T-helper 2 cell treated with Interferon-gamma antibody and Interleukin-4, amounts not matched to agents 5 μg/mL and 100 μg/mL, for 36 hours (primary cell): ENCODE measurements at regions not wholly inside any gene's neighbourhood (a gene's known extent, or its start where the extent isn't known, plus 50 kb on each side); places are given as distances from the start of the nearest gene placed in this dataset.

Source experiments
- DNase-seq: peaks from one replicate; pipeline ENCODE4 v3.0.0; 2021; ENCODE audit warnings: low spot score
- H3K27ac Mint-ChIP-seq: one replicate; pipeline ENCODE4 v1.8.0; 2021; ENCODE audit warnings: mild to moderate bottlenecking, mixed read lengths
- H3K27me3 Mint-ChIP-seq: one replicate; pipeline ENCODE4 v1.8.0; 2021; ENCODE audit warnings: low read depth, mixed read lengths
- H3K36me3 Mint-ChIP-seq: one replicate; pipeline ENCODE4 v1.8.0; 2021; ENCODE audit warnings: low read depth, mixed read lengths
- H3K4me1 Mint-ChIP-seq: one replicate; pipeline ENCODE4 v1.8.0; 2021; ENCODE audit warnings: low read depth, mixed read lengths
- H3K4me3 Mint-ChIP-seq: one replicate; pipeline ENCODE4 v1.8.0; 2022; ENCODE audit warnings: mild to moderate bottlenecking, moderate library complexity, mixed read lengths
- H3K9me3 Mint-ChIP-seq: one replicate; pipeline ENCODE4 v1.8.0; 2021; ENCODE audit warnings: mixed read lengths

- H3K4me1 Mint-ChIP-seq, result no peaks in the 10 kb centered on the region
Observed at GRCh38 chr10:123509338-123509737, 156.8 kb upstream of the GPR26 start.

GRCh38 chr10:123512901-123513775 lies 153.0 kb upstream of the GPR26 start:
- H3K27ac Mint-ChIP-seq, result no peak overlapping the region
- no peak for DNase-seq
- no peaks in the 10 kb centered on the region for H3K9me3 Mint-ChIP-seq
- H3K36me3 Mint-ChIP-seq, result no peaks in the 10 kb centered on the region
- H3K27me3 Mint-ChIP-seq, result no peaks in the 10 kb centered on the region
- H3K4me1 Mint-ChIP-seq, result no peaks in the 10 kb centered on the region
- H3K4me3 Mint-ChIP-seq, result no peak overlapping the region

More at GRCh38 chr10:123509338-123509737, 156.8 kb upstream of the GPR26 start:
- DNase-seq, result no peak
- H3K9me3 Mint-ChIP-seq, result no peaks in the 10 kb centered on the region
- H3K36me3 Mint-ChIP-seq, result no peaks in the 10 kb centered on the region
- no peak overlapping the region for H3K27ac Mint-ChIP-seq
- no peaks in the 10 kb centered on the region for H3K27me3 Mint-ChIP-seq
- H3K4me3 Mint-ChIP-seq, result no peak overlapping the region

DNA sequence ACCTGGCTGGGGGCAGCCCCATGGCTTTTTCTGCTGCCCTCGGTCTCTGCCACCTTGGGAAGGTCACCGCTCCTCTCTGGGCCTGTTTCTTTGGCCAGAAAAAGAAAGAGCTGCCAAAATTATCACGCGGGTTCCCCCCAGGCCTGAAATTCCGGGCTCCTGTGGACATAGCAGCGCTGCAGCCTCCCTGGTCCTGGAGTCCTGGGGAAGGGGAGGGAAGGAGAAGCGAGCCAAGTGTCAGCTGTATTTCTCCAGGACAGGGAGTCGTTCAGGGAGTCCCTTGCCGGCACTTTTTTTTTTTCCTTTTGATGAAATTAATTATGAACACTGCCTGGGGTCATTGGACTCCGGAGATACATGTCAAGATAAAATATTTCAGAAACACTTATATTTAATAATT lies 152.3 kb upstream of the GPR26 start:
- no peaks in the 10 kb centered on the region for H3K36me3 Mint-ChIP-seq
- no peaks in the 10 kb centered on the region for H3K9me3 Mint-ChIP-seq
- DNase-seq, result no peak
- no peak overlapping the region for H3K27ac Mint-ChIP-seq
- no peaks in the 10 kb centered on the region for H3K27me3 Mint-ChIP-seq
- H3K4me3 Mint-ChIP-seq, result no peak overlapping the region
- no peaks in the 10 kb centered on the region for H3K4me1 Mint-ChIP-seq

GRCh38 chr10:123514996-123515395 lies 151.2 kb upstream of the GPR26 start:
- no peaks in the 10 kb centered on the region for H3K27me3 Mint-ChIP-seq
- no peak for DNase-seq
- no peaks in the 10 kb centered on the region for H3K36me3 Mint-ChIP-seq
- no peaks in the 10 kb centered on the region for H3K4me1 Mint-ChIP-seq
- no peak overlapping the region for H3K27ac Mint-ChIP-seq
- no peak overlapping the region for H3K4me3 Mint-ChIP-seq
- no peaks in the 10 kb centered on the region for H3K9me3 Mint-ChIP-seq

- no peak for DNase-seq
- Mint-ChIP-seq H3K27ac (no peak overlapping the region), H3K4me1 (no peaks in the 10 kb centered on the region), H3K4me3 (no peak overlapping the region), H3K36me3 (no peaks in the 10 kb centered on the region), H3K9me3 (no peaks in the 10 kb centered on the region), H3K27me3 (no peaks in the 10 kb centered on the region)
Observed at GRCh38 chr10:123515661-123516060, 150.5 kb upstream of the GPR26 start.

GRCh38 chr10:123516291-123516690 lies 149.9 kb upstream of the GPR26 start:
- no peak for DNase-seq
- Mint-ChIP-seq H3K27me3 (no peaks in the 10 kb centered on the region), H3K9me3 (no peaks in the 10 kb centered on the region), H3K36me3 (no peaks in the 10 kb centered on the region), H3K4me1 (no peaks in the 10 kb centered on the region), H3K4me3 (no peak overlapping the region), H3K27ac (no peak overlapping the region)

- Mint-ChIP-seq H3K27me3 (no peaks in the 10 kb centered on the region), H3K36me3 (no peaks in the 10 kb centered on the region), H3K4me1 (no peaks in the 10 kb centered on the region), H3K27ac (no peak overlapping the region), H3K4me3 (no peak overlapping the region), H3K9me3 (no peaks in the 10 kb centered on the region)
- no peak for DNase-seq
Observed at GRCh38 chr10:123517426-123517825, 148.7 kb upstream of the GPR26 start.

GRCh38 chr10:123517901-123518300 lies 148.3 kb upstream of the GPR26 start:
- Mint-ChIP-seq H3K27ac (no peak overlapping the region), H3K4me1 (no peaks in the 10 kb centered on the region)
- no peak for DNase-seq

DNA sequence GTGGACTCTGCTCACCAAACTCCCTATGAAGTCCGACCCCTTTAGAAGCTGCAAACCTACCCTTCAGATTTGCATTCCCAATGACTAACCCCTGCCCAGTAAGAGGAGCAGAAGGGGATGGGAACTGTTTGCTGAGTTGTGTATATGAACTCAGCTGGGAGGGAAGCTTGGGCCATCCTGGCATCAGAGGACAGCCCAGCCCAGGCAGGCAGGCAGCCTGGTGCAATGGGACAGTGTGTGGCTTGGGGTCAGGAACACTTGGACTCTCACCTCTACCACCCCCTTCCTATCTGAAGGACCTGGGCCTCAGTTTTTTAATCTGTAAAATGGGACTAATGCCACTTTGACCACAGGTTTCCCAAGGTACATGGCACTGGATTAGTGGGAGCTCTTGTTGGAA lies 147.4 kb upstream of the GPR26 start:
- Mint-ChIP-seq H3K36me3 (no peaks in the 10 kb centered on the region), H3K4me3 (no peak overlapping the region), H3K27me3 (no peaks in the 10 kb centered on the region), H3K9me3 (no peaks in the 10 kb centered on the region), H3K27ac (no peak overlapping the region), H3K4me1 (no peaks in the 10 kb centered on the region)
- DNase-seq, result no peak

More at GRCh38 chr10:123517901-123518300, 148.3 kb upstream of the GPR26 start:
- no peak overlapping the region for H3K4me3 Mint-ChIP-seq
- no peaks in the 10 kb centered on the region for H3K36me3 Mint-ChIP-seq
- H3K9me3 Mint-ChIP-seq, result no peaks in the 10 kb centered on the region
- H3K27me3 Mint-ChIP-seq, result no peaks in the 10 kb centered on the region

- Mint-ChIP-seq H3K27ac (no peak overlapping the region), H3K27me3 (no peaks in the 10 kb centered on the region), H3K4me1 (no peaks in the 10 kb centered on the region), H3K36me3 (no peaks in the 10 kb centered on the region), H3K4me3 (no peak overlapping the region), H3K9me3 (no peaks in the 10 kb centered on the region)
- DNase-seq, result no peak
Observed at GRCh38 chr10:123519861-123520260, 146.3 kb upstream of the GPR26 start.

GRCh38 chr10:123521076-123521475 lies 145.1 kb upstream of the GPR26 start:
- Mint-ChIP-seq H3K4me1 (no peaks in the 10 kb centered on the region), H3K4me3 (no peak overlapping the region), H3K27me3 (no peaks in the 10 kb centered on the region), H3K9me3 (no peaks in the 10 kb centered on the region), H3K27ac (no peak overlapping the region), H3K36me3 (no peaks in the 10 kb centered on the region)
- no peak for DNase-seq

DNA sequence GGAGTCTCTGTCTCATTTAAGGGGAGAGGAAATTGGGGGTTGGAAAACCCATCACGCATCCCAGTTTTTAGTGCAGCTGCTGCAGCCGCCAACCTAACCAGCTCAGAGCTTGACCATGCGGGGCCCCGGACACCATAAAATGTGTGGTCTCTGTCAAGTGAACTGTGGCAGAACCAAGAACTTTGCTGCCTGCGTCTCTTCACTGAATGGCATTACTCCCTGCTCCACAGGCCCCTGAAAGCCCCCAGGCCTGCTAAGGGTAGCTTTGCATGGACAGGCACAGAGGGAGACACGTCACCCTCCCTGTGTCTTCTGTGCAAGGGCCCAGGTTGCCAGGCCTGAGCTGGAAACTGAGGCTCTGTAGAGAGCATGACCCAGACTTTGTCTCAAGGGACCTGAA lies 144.6 kb upstream of the GPR26 start:
- no peak for DNase-seq
- no peaks in the 10 kb centered on the region for H3K27me3 Mint-ChIP-seq
- no peaks in the 10 kb centered on the region for H3K9me3 Mint-ChIP-seq
- no peak overlapping the region for H3K27ac Mint-ChIP-seq
- H3K36me3 Mint-ChIP-seq, result no peaks in the 10 kb centered on the region
- no peak overlapping the region for H3K4me3 Mint-ChIP-seq
- H3K4me1 Mint-ChIP-seq, result no peaks in the 10 kb centered on the region

DNA sequence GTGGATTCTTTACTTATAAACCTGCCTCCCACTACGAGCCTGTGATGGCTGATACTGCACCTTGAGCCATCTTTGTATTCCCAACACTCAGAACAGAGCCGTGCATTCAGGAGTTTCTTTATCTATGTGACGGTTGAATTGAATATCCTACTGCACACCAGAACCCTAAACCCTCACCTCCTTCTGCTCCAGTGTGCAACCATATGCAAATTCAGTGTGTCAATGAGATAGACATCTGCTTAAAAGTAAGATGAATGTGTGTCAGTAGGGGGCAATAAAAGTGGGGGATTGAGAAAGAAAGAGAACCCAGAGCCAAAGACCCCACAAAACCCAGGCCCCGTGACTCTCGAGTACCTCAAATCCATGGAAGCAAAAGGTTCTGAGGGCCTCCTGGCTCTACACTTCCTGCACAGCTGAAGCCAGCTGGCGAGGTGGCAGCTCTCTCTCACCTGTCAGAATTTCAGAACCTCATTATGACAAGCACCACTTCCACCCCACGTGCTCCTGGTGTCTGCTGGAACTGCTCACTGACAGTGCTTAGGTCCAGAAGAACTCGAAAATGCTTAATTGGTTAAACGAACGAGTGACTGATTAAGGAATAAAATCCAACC lies 143.3 kb upstream of the GPR26 start:
- no peak overlapping the region for H3K27ac Mint-ChIP-seq

DNA sequence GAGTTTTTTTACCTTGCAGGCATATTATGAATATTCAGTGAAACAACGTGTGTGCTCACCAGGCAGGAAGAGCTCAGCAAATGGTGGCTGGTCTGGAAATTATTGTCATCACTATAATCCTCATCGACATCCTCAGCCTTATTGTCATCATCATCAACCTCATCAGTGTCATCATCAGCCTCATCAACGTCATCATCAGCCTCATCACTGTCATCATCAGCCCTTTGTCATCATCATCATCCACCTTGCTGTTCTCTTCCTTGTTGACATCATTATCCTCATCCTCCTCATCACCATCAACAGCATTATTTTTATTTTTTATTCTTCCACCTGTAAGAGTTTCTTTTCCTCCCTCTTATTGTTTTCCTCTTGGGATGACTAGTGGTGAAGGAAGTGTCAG lies 142.3 kb upstream of the GPR26 start:
- Mint-ChIP-seq H3K9me3 (no peaks in the 10 kb centered on the region), H3K4me3 (no peak overlapping the region), H3K27me3 (no peaks in the 10 kb centered on the region), H3K4me1 (no peaks in the 10 kb centered on the region), H3K36me3 (no peaks in the 10 kb centered on the region), H3K27ac (no peak overlapping the region)
- no peak for DNase-seq

More for the DNA sequence above, 143.3 kb upstream of the GPR26 start:
- Mint-ChIP-seq H3K4me3 (no peak overlapping the region), H3K4me1 (no peaks in the 10 kb centered on the region), H3K9me3 (no peaks in the 10 kb centered on the region), H3K36me3 (no peaks in the 10 kb centered on the region), H3K27me3 (no peaks in the 10 kb centered on the region)
- no peak for DNase-seq
